Liver (tissue), 3 donors: ENCODE measurements at regions not wholly inside any gene's neighbourhood (a gene's known extent, or its start where the extent isn't known, plus 50 kb on each side); places are given as distances from the start of the nearest gene placed in this dataset.

Experiments used
- EGR1 ChIP-seq, 2 donors: IDR thresholded peaks; 2 replicates each; pipeline ENCODE4 v1.6.1; 2016 to 2018; ENCODE audit warnings: antibody characterized with exemption in 2 of 2, low read depth in 2 of 2
- RAD21 ChIP-seq, 2 donors: IDR thresholded peaks; 2 replicates each; pipeline ENCODE4 v1.6.1; 2016; ENCODE audit warnings: antibody characterized with exemption in 2 of 2, mild to moderate bottlenecking in 2 of 2
- RXRA ChIP-seq, 2 donors: IDR thresholded peaks; 2 replicates each; pipeline ENCODE4 v1.6.1; 2017 to 2018; ENCODE audit warnings: antibody characterized with exemption in 2 of 2, mild to moderate bottlenecking in 1 of 2
- TF ChIP-seq, protein P1 (sequence below): fragments of 150-350 bp; IDR thresholded peaks from 2 replicates; pipeline ENCODE4 v1.5.1; 2017; ENCODE audit warnings: improper control_type of control experiment, low read depth, low read length; ENCODE audit not compliant: missing input control
- donor health status: healthy.
- donor health status: healthy.

GRCh38 chr5:5039918-5040317 lies 100.2 kb upstream of the ADAMTS16 start:
- TF ChIP-seq, protein P1, sequence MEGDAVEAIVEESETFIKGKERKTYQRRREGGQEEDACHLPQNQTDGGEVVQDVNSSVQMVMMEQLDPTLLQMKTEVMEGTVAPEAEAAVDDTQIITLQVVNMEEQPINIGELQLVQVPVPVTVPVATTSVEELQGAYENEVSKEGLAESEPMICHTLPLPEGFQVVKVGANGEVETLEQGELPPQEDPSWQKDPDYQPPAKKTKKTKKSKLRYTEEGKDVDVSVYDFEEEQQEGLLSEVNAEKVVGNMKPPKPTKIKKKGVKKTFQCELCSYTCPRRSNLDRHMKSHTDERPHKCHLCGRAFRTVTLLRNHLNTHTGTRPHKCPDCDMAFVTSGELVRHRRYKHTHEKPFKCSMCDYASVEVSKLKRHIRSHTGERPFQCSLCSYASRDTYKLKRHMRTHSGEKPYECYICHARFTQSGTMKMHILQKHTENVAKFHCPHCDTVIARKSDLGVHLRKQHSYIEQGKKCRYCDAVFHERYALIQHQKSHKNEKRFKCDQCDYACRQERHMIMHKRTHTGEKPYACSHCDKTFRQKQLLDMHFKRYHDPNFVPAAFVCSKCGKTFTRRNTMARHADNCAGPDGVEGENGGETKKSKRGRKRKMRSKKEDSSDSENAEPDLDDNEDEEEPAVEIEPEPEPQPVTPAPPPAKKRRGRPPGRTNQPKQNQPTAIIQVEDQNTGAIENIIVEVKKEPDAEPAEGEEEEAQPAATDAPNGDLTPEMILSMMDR = no peak
- TF ChIP-seq RXRA (IDR thresholded peaks at IDR 0.05) (no peak), EGR1 (IDR thresholded peaks at IDR 0.05; ENCODE audit: low read depth in 2 of 2) (no peak), RAD21 (IDR thresholded peaks at IDR 0.05) (no peak)
